ENCODE measurements at regions not wholly inside any gene's neighbourhood (a gene's known extent, or its start where the extent isn't known, plus 50 kb on each side); places are given as distances from the start of the nearest gene placed in this dataset.

DNA sequence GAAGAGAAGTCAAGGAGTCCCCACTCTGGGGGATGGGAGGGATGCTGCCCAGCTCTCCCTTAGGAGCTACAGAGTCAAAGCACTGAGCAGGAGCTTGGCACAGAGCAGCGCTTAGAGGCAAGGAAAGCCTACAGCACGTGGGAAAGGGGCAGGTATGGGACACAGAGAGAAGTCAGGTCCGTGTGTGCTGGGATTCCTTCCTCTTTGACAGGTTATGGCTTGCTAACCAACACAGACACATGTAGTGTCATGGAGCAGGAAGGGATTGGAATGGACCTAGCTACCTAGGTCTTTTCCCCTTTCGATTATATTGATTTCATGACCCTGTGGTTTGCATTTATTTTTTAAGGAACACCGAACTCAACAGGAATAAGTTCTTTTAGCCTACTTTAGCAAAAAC is 208.5 kb upstream of the TUT7 start:
- Mint-ChIP-seq H3K4me3 (no peak overlapping the region), H3K9me3 (ENCODE audit: insufficient read depth) (no peaks in the 10 kb centered on the region), H3K27ac (no peak overlapping the region), H3K27me3 (no peaks in the 10 kb centered on the region), H3K4me1 (no peaks in the 10 kb centered on the region)
- Histone ChIP-seq H3K4me2 (replicated peaks; ENCODE audit: low read depth, low read length, poor library complexity, severe bottlenecking) (no peak overlapping the region), H3K4me3 (ENCODE audit: control extremely low read depth in 1 of 5, extremely low read depth in 1 of 5, insufficient read depth in 1 of 5, low read depth in 2 of 5, low read length in 4 of 5) (no peak overlapping the region), H3K36me3 (replicated peaks in 1 of 2; ENCODE audit: control extremely low read depth in 1 of 2, control insufficient read depth in 1 of 2, extremely low read depth in 1 of 2, insufficient read depth in 2 of 2, low read length in 1 of 2) (no peaks in the 10 kb centered on the region), H3K27ac (ENCODE audit: low read length in 2 of 2) (no peak overlapping the region), H4K20me1 (ENCODE audit: control insufficient read depth, insufficient read depth, low read length, poor library complexity, severe bottlenecking) (no peaks in the 10 kb centered on the region), H3K9ac (ENCODE audit: low read length) (no peak overlapping the region), H3K27me3 (replicated peaks in 1 of 4; ENCODE audit: control extremely low read depth in 1 of 4, control insufficient read depth in 3 of 4, insufficient read depth in 4 of 4, low read length in 3 of 4) (no peaks in the 10 kb centered on the region), H2AFZ (ENCODE audit: insufficient read depth, low read depth, low read length, poor library complexity, severe bottlenecking) (no peak overlapping the region), H3K79me2 (ENCODE audit: control insufficient read depth, insufficient read depth, low read length) (no peaks in the 10 kb centered on the region), H3K4me1 (ENCODE audit: control insufficient read depth in 2 of 2, insufficient read depth in 2 of 2, low read length in 2 of 2) (no peaks in the 10 kb centered on the region), H3K9me3 (ENCODE audit: control extremely low read depth in 1 of 3, control insufficient read depth in 2 of 3, insufficient read depth in 1 of 3, low read length in 2 of 3) (peaks cover 0 to 7% (median 5%) of the 10 kb centered on the region in 3 donors)
- TF ChIP-seq EZH2 (IDR thresholded peaks at IDR 0.05; ENCODE audit: borderline replicate concordance, insufficient read depth, low read depth, low read length, poor library complexity, severe bottlenecking): no peak
- TF ChIP-seq, protein P1, sequence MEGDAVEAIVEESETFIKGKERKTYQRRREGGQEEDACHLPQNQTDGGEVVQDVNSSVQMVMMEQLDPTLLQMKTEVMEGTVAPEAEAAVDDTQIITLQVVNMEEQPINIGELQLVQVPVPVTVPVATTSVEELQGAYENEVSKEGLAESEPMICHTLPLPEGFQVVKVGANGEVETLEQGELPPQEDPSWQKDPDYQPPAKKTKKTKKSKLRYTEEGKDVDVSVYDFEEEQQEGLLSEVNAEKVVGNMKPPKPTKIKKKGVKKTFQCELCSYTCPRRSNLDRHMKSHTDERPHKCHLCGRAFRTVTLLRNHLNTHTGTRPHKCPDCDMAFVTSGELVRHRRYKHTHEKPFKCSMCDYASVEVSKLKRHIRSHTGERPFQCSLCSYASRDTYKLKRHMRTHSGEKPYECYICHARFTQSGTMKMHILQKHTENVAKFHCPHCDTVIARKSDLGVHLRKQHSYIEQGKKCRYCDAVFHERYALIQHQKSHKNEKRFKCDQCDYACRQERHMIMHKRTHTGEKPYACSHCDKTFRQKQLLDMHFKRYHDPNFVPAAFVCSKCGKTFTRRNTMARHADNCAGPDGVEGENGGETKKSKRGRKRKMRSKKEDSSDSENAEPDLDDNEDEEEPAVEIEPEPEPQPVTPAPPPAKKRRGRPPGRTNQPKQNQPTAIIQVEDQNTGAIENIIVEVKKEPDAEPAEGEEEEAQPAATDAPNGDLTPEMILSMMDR (IDR thresholded peaks at IDR 0.05): no peak
- intact Hi-C loops (cut with micrococcal nuclease): no loop called here
- ATAC-seq (ENCODE audit: low read depth): no peak
- CTCF ChIA-PET: no interaction called here
- POLR2A ChIA-PET: no interaction called here
- no peak for DNase-seq
- 36% methylated on average over 2 of the region's 5 CpGs for WGBS (ENCODE audit: insufficient coverage)

DNA sequence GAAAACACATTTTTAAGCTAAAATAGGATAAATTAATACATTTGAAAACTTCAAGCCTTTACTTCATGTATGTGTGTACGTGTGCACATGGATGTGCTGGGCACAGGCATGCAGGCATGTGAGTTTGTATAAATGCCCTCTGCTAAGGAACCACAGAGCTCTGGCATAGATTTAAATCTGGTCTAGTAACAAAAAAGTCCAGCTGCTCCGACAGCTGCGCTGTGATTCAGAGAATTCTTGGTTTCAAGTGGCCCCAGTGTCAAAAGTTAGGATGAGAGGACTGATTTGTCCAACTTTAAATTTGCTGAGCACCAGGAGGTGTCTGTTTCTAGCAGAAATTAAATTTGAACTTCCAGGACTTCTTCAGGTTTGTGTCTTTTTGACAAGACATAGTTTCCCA is 203.7 kb upstream of the TUT7 start:
- H3K27me3 Mint-ChIP-seq: peaks cover 9% of the 10 kb centered on the region

More for the DNA sequence above, 203.7 kb upstream of the TUT7 start:
- intact Hi-C loops (cut with micrococcal nuclease): no loop called here
- Histone ChIP-seq H3K9me3 (ENCODE audit: control extremely low read depth in 1 of 3, control insufficient read depth in 2 of 3, insufficient read depth in 1 of 3, low read length in 2 of 3) (no peaks in the 10 kb centered on the region), H3K9ac (ENCODE audit: low read length) (no peak overlapping the region), H4K20me1 (ENCODE audit: control insufficient read depth, insufficient read depth, low read length, poor library complexity, severe bottlenecking) (no peaks in the 10 kb centered on the region), H3K4me1 (ENCODE audit: control insufficient read depth in 2 of 2, insufficient read depth in 2 of 2, low read length in 2 of 2) (no peaks in the 10 kb centered on the region), H3K27me3 (replicated peaks in 1 of 4; ENCODE audit: control extremely low read depth in 1 of 4, control insufficient read depth in 3 of 4, insufficient read depth in 4 of 4, low read length in 3 of 4) (no peaks in the 10 kb centered on the region), H3K4me2 (replicated peaks; ENCODE audit: low read depth, low read length, poor library complexity, severe bottlenecking) (no peak overlapping the region), H3K27ac (ENCODE audit: low read length in 2 of 2) (no peak overlapping the region), H3K79me2 (ENCODE audit: control insufficient read depth, insufficient read depth, low read length) (no peaks in the 10 kb centered on the region), H3K36me3 (replicated peaks in 1 of 2; ENCODE audit: control extremely low read depth in 1 of 2, control insufficient read depth in 1 of 2, extremely low read depth in 1 of 2, insufficient read depth in 2 of 2, low read length in 1 of 2) (no peaks in the 10 kb centered on the region), H2AFZ (ENCODE audit: insufficient read depth, low read depth, low read length, poor library complexity, severe bottlenecking) (no peak overlapping the region), H3K4me3 (ENCODE audit: control extremely low read depth in 1 of 5, extremely low read depth in 1 of 5, insufficient read depth in 1 of 5, low read depth in 2 of 5, low read length in 4 of 5) (no peak overlapping the region)
- H3K4me1 Mint-ChIP-seq: no peaks in the 10 kb centered on the region
- ATAC-seq (ENCODE audit: low read depth) (no peak), DNase-seq (no peak)
- CTCF ChIA-PET: no interaction called here
- WGBS (ENCODE audit: insufficient coverage): 80% methylated on average over 3 of the region's 3 CpGs
- POLR2A ChIA-PET: no interaction called here
- TF ChIP-seq, protein P1 (IDR thresholded peaks at IDR 0.05): no peak
- no peak for TF ChIP-seq EZH2 (IDR thresholded peaks at IDR 0.05; ENCODE audit: borderline replicate concordance, insufficient read depth, low read depth, low read length, poor library complexity, severe bottlenecking)
- H3K9me3 Mint-ChIP-seq (ENCODE audit: insufficient read depth): no peaks in the 10 kb centered on the region
- H3K4me3 Mint-ChIP-seq: no peak overlapping the region
- H3K27ac Mint-ChIP-seq: no peak overlapping the region
